Smooth muscle cell (in vitro differentiated cells): ENCODE measurements at regions not wholly inside any gene's neighbourhood (a gene's known extent, or its start where the extent isn't known, plus 50 kb on each side); places are given as distances from the start of the nearest gene placed in this dataset.

Source experiments
- DNase-seq: peaks from one replicate; lab custom pipeline; 2025; ENCODE audit not compliant: unreplicated experiment; lab: John Stamatoyannopoulos, UW
- H2AFZ ChIP-seq: fragments of 200-600 bp; sonication (generic); 2 replicates; pipeline ENCODE4 v1.6.0; 2016; ENCODE audit warnings: antibody characterized with exemption, low read depth, mild to moderate bottlenecking
- H3F3A ChIP-seq: fragments of 200-600 bp; sonication (generic); 2 replicates; pipeline ENCODE4 v1.6.0; 2017; ENCODE audit warnings: antibody characterized with exemption, low read depth
- H3K27ac ChIP-seq: fragments of 200-600 bp; sonication (generic); 2 replicates; pipeline ENCODE4 v1.5.1; 2016; ENCODE audit warnings: low read depth, mild to moderate bottlenecking
- H3K27me3 ChIP-seq: fragments of 200-600 bp; sonication (generic); 2 replicates; pipeline ENCODE4 v1.6.1; 2016; ENCODE audit warnings: low read depth, mild to moderate bottlenecking
- H3K36me3 ChIP-seq: fragments of 200-600 bp; sonication (generic); 2 replicates; pipeline ENCODE4 v1.5.1; 2016; ENCODE audit warnings: low read depth
- H3K4me1 ChIP-seq: fragments of 200-600 bp; sonication (generic); 2 replicates; pipeline ENCODE4 v1.5.1; 2016; ENCODE audit warnings: low read depth
- H3K4me2 ChIP-seq: fragments of 200-600 bp; sonication (generic); 2 replicates; pipeline ENCODE4 v1.6.0; 2016; ENCODE audit warnings: mild to moderate bottlenecking
- H3K4me3 ChIP-seq: fragments of 200-600 bp; sonication (generic); 2 replicates; pipeline ENCODE4 v1.5.1; 2016; ENCODE audit warnings: mild to moderate bottlenecking
- H3K79me2 ChIP-seq: fragments of 200-600 bp; sonication (generic); 2 replicates; pipeline ENCODE4 v1.6.0; 2016; ENCODE audit warnings: low read depth, mild to moderate bottlenecking
- H3K9ac ChIP-seq: fragments of 200-600 bp; sonication (generic); 2 replicates; pipeline ENCODE4 v1.6.0; 2016; ENCODE audit warnings: low read depth
- H3K9me3 ChIP-seq: fragments of 200-600 bp; sonication (generic); replicated peaks from 2 replicates; pipeline ENCODE4 v1.5.1; 2016; ENCODE audit warnings: low read depth
- H4K20me1 ChIP-seq: fragments of 200-600 bp; sonication (generic); 2 replicates; pipeline ENCODE4 v1.6.0; 2016; ENCODE audit warnings: low read depth
- CTCF ChIP-seq: fragments of 200-600 bp; sonication (generic); IDR thresholded peaks from 2 replicates; pipeline ENCODE4 v1.5.1; 2017; ENCODE audit warnings: borderline replicate concordance, mild to moderate bottlenecking, antibody characterized with exemption; ENCODE audit not compliant: insufficient read depth, poor library complexity, severe bottlenecking
- WGBS: methylation state at CpG from one replicate; pipeline ENCODE4 v1.1.7; 2016; ENCODE audit warnings: low lambda C conversion rate; 5-methylcytosine and 5-hydroxymethylcytosine counted together

- Histone ChIP-seq H4K20me1 (no peaks in the 10 kb centered on the region), H3F3A (no peaks in the 10 kb centered on the region), H3K27ac (no peak overlapping the region), H3K9ac (no peak overlapping the region), H3K4me2 (no peak overlapping the region), H3K4me3 (no peak overlapping the region), H3K27me3 (no peaks in the 10 kb centered on the region), H3K79me2 (no peaks in the 10 kb centered on the region), H3K9me3 (no peaks in the 10 kb centered on the region), H3K4me1 (peaks cover 16% of the 10 kb centered on the region), H3K36me3 (no peaks in the 10 kb centered on the region), H2AFZ (no peak overlapping the region)
- DNase-seq: no peak
- WGBS: 92% methylated on average over 23 of the region's 23 CpGs
- TF ChIP-seq CTCF: no peak
These were observed 122.2 kb downstream of the SIK1 start for GRCh38 chr21:43304621-43305335.

GRCh38 chr21:43304206-43304605 is 122.7 kb downstream of the SIK1 start:
- Histone ChIP-seq H3K27ac (no peak overlapping the region), H3K4me2 (no peak overlapping the region), H3K4me1 (peaks cover 16% of the 10 kb centered on the region), H2AFZ (no peak overlapping the region), H4K20me1 (no peaks in the 10 kb centered on the region), H3K4me3 (no peak overlapping the region), H3F3A (no peaks in the 10 kb centered on the region), H3K9ac (no peak overlapping the region), H3K27me3 (no peaks in the 10 kb centered on the region), H3K9me3 (no peaks in the 10 kb centered on the region), H3K79me2 (no peaks in the 10 kb centered on the region), H3K36me3 (no peaks in the 10 kb centered on the region)
- no peak for TF ChIP-seq CTCF
- no peak for DNase-seq
- WGBS: 94% methylated on average over 14 of the region's 14 CpGs

GRCh38 chr21:43303275-43304178 is 123.4 kb downstream of the SIK1 start:
- 93% methylated on average over 29 of the region's 29 CpGs for WGBS
- H2AFZ ChIP-seq: no peak overlapping the region
- H3K4me1 ChIP-seq: peaks cover 16% of the 10 kb centered on the region
- no peak overlapping the region for H3K9ac ChIP-seq
- H3K36me3 ChIP-seq: no peaks in the 10 kb centered on the region
- H3K27me3 ChIP-seq: no peaks in the 10 kb centered on the region
- H3F3A ChIP-seq: no peaks in the 10 kb centered on the region
- H3K4me2 ChIP-seq: no peak overlapping the region
- TF ChIP-seq CTCF: no peak
- H3K27ac ChIP-seq: no peak overlapping the region
- H3K79me2 ChIP-seq: no peaks in the 10 kb centered on the region
- DNase-seq: no peak
- no peak overlapping the region for H3K4me3 ChIP-seq
- no peaks in the 10 kb centered on the region for H4K20me1 ChIP-seq
- no peaks in the 10 kb centered on the region for H3K9me3 ChIP-seq
